PC-9 (cell line): ENCODE measurements at regions not wholly inside any gene's neighbourhood (a gene's known extent, or its start where the extent isn't known, plus 50 kb on each side); places are given as distances from the start of the nearest gene placed in this dataset.

ENCODE experiments used
- BruUV-seq: library from RNA; stranded (reverse); fragments of 400-500 nt; replicated peaks from 2 replicates; lab custom pipeline; 2021; lab: Mats Ljungman, UMichigan
- CTCF ChIA-PET: fragments of 300-600 bp; sonication (Branson Sonifier 250); formaldehyde crosslinking; loops from one replicate; lab custom pipeline; 2022; ENCODE audit warnings: antibody characterized with exemption; lab: Charles Lee
- POLR2A ChIA-PET: fragments of 300-600 bp; sonication (Branson Sonifier 250); formaldehyde crosslinking; loops from one replicate; lab custom pipeline; 2022; ENCODE audit warnings: antibody characterized with exemption; ENCODE audit not compliant: unreplicated experiment; lab: Charles Lee
- DNase-seq, 2 experiments: peaks; one replicate each; pipeline versions ENCODE4 v3.0.0 to v3.0.0-alpha.2; 2015 to 2022; ENCODE audit warnings: mixed read lengths in 1 of 2
- H2AFZ ChIP-seq: fragments of 200-600 bp; sonication (generic); 2 replicates; pipeline ENCODE4 v1.8.1; 2017; ENCODE audit warnings: antibody characterized with exemption
- H3F3A ChIP-seq: fragments of 200-600 bp; sonication (generic); 2 replicates; pipeline ENCODE4 v1.8.1; 2017; ENCODE audit warnings: antibody characterized with exemption, mild to moderate bottlenecking, low read depth; ENCODE audit not compliant: insufficient read depth
- H3K27ac ChIP-seq: fragments of 200-600 bp; sonication (generic); 2 replicates; pipeline ENCODE4 v1.6.1; 2016; ENCODE audit warnings: mixed run types
- H3K27me3 ChIP-seq: fragments of 200-600 bp; sonication (generic); 2 replicates; pipeline ENCODE4 v1.6.1; 2016; ENCODE audit warnings: low read depth, mixed run types; ENCODE audit not compliant: insufficient read depth
- H3K36me3 ChIP-seq: fragments of 200-600 bp; sonication (generic); 2 replicates; pipeline ENCODE4 v1.6.1; 2016; ENCODE audit warnings: low read depth, mixed run types
- H3K4me1 ChIP-seq: fragments of 200-600 bp; sonication (generic); replicated peaks from 2 replicates; pipeline ENCODE4 v1.6.1; 2016; ENCODE audit warnings: mixed run types; ENCODE audit not compliant: insufficient read depth
- H3K4me2 ChIP-seq: fragments of 200-600 bp; sonication (generic); 2 replicates; pipeline ENCODE4 v1.6.1; 2017; ENCODE audit warnings: mixed run types
- H3K4me3 ChIP-seq: fragments of 200-600 bp; sonication (generic); 2 replicates; pipeline ENCODE4 v1.6.1; 2016; ENCODE audit warnings: mixed run types
- H3K79me2 ChIP-seq: fragments of 200-600 bp; sonication (generic); 2 replicates; pipeline ENCODE4 v1.6.1; 2017; ENCODE audit warnings: low read depth, mixed run types
- H3K9me2 ChIP-seq: fragments of 200-600 bp; sonication (generic); 2 replicates; pipeline ENCODE4 v1.8.1; 2017; ENCODE audit warnings: mild to moderate bottlenecking; ENCODE audit not compliant: insufficient read depth
- H3K9me3 ChIP-seq: fragments of 200-600 bp; sonication (generic); 2 replicates; pipeline ENCODE4 v1.8.1; 2016; ENCODE audit warnings: low read depth; ENCODE audit not compliant: insufficient read depth
- H4K20me1 ChIP-seq: fragments of 200-600 bp; sonication (generic); 2 replicates; pipeline ENCODE4 v1.8.1; 2017; ENCODE audit not compliant: insufficient read depth
- CTCF ChIP-seq: fragments of 200-600 bp; sonication (generic); conservative IDR thresholded peaks from 2 replicates; pipeline ENCODE4 v1.6.1; 2017; ENCODE audit warnings: mixed run types, antibody characterized with exemption, mild to moderate bottlenecking, moderate library complexity
- EZH2 ChIP-seq: fragments of 200-600 bp; sonication (generic); IDR thresholded peaks from 2 replicates; pipeline ENCODE4 v1.8.0; 2017; ENCODE audit warnings: antibody characterized with exemption, low read depth
- intact Hi-C: fragments of 100-400 bp; cut with micrococcal nuclease; formaldehyde crosslinking; loops from one replicate; pipeline ENCODE4 v1.10.0; 2022; ENCODE audit not compliant: unreplicated experiment

- ChIA-PET POLR2A (no interaction called here), CTCF (no interaction called here)
- Histone ChIP-seq H3K4me2 (no peak overlapping the region), H3K4me3 (no peak overlapping the region), H2AFZ (no peak overlapping the region), H3K9me3 (no peaks in the 10 kb centered on the region), H3F3A (no peaks in the 10 kb centered on the region), H4K20me1 (no peaks in the 10 kb centered on the region), H3K79me2 (no peaks in the 10 kb centered on the region), H3K27me3 (peaks cover 64% of the 10 kb centered on the region), H3K36me3 (no peaks in the 10 kb centered on the region), H3K4me1 (no peaks in the 10 kb centered on the region), H3K27ac (no peak overlapping the region), H3K9me2 (no peaks in the 10 kb centered on the region)
- no peak for DNase-seq
- no peak for TF ChIP-seq CTCF
- intact Hi-C loops = no loop called here
- BruUV-seq = no TSS peak
Measured at GRCh38 chr10:120963594-120964220, 112.5 kb downstream of the WDR11 start.

GRCh38 chr10:120966657-120967045 is 115.5 kb downstream of the WDR11 start:
- H3K27ac ChIP-seq = no peak overlapping the region
- no peaks in the 10 kb centered on the region for H3K79me2 ChIP-seq
- H3F3A ChIP-seq = no peaks in the 10 kb centered on the region
- no peaks in the 10 kb centered on the region for H4K20me1 ChIP-seq
- H3K4me2 ChIP-seq = no peak overlapping the region
- peaks cover 47% of the 10 kb centered on the region for H3K27me3 ChIP-seq
- no peaks in the 10 kb centered on the region for H3K9me3 ChIP-seq
- no peak overlapping the region for H2AFZ ChIP-seq
- TF ChIP-seq EZH2 (no peak), CTCF (no peak)
- ChIA-PET CTCF (no interaction called here), POLR2A (no interaction called here)
- no peaks in the 10 kb centered on the region for H3K9me2 ChIP-seq
- H3K4me3 ChIP-seq = no peak overlapping the region
- H3K4me1 ChIP-seq = no peaks in the 10 kb centered on the region
- H3K36me3 ChIP-seq = no peaks in the 10 kb centered on the region
- no peak for DNase-seq
- intact Hi-C loops = no loop called here
- no TSS peak for BruUV-seq

- H3F3A ChIP-seq = no peaks in the 10 kb centered on the region
- H3K9me3 ChIP-seq = no peaks in the 10 kb centered on the region
- H3K36me3 ChIP-seq = no peaks in the 10 kb centered on the region
- H3K4me3 ChIP-seq = no peak overlapping the region
- CTCF ChIA-PET = no interaction called here
- H4K20me1 ChIP-seq = no peaks in the 10 kb centered on the region
- no peaks in the 10 kb centered on the region for H3K79me2 ChIP-seq
- H2AFZ ChIP-seq = no peak overlapping the region
- no peaks in the 10 kb centered on the region for H3K4me1 ChIP-seq
- no peak for DNase-seq
- BruUV-seq = no TSS peak
- peaks cover 23% of the 10 kb centered on the region for H3K27me3 ChIP-seq
- H3K4me2 ChIP-seq = no peak overlapping the region
- no peak overlapping the region for H3K27ac ChIP-seq
- POLR2A ChIA-PET = no interaction called here
- no peaks in the 10 kb centered on the region for H3K9me2 ChIP-seq
- no peak for TF ChIP-seq EZH2
- TF ChIP-seq CTCF = no peak
- intact Hi-C loops = no loop called here
Measured at GRCh38 chr10:120969219-120969645, 118.1 kb downstream of the WDR11 start.
